SK-N-MC (cell line): ENCODE measurements at regions not wholly inside any gene's neighbourhood (a gene's known extent, or its start where the extent isn't known, plus 50 kb on each side); places are given as distances from the start of the nearest gene placed in this dataset.
A peak's percentile ranks its signal among the peaks of the same experiment; 100 is the strongest.
"Not testable (repeated sequence)": the region's sequence is repeated elsewhere in the genome, so short reads cannot be mapped to it uniquely, and the experiment has no call there.

Source experiments
- DNase-seq: peaks from one replicate; pipeline ENCODE4 v3.0.0-alpha.2; 2011; ENCODE audit warnings: low read depth, low spot score
- H3K27ac ChIP-seq: fragments of 200-600 bp; sonication (generic); 2 replicates; pipeline ENCODE4 v1.5.1; 2016; ENCODE audit warnings: mixed run types
- H3K36me3 ChIP-seq: fragments of 200-600 bp; sonication (generic); 2 replicates; pipeline ENCODE4 v1.6.1; 2017; ENCODE audit warnings: antibody characterized with exemption, low read length, mixed read lengths; ENCODE audit not compliant: insufficient read depth
- H3K4me3 ChIP-seq: fragments of 200-600 bp; sonication (generic); 2 replicates; pipeline ENCODE4 v1.5.1; 2016
- H3K9ac ChIP-seq: fragments of 200-600 bp; sonication (generic); 2 replicates; pipeline ENCODE4 v1.8.0; 2017; ENCODE audit warnings: mixed run types, mixed read lengths; ENCODE audit not compliant: insufficient read length
- H3K9me3 ChIP-seq: fragments of 200-600 bp; sonication (generic); 2 replicates; pipeline ENCODE4 v1.6.1; 2017; ENCODE audit warnings: low read depth, mild to moderate bottlenecking, antibody characterized with exemption, low read length, moderate library complexity, mixed read lengths
- EZH2 ChIP-seq: fragments of 200-600 bp; sonication (generic); IDR thresholded peaks from one replicate; pipeline ENCODE4 v1.6.1; 2017; ENCODE audit warnings: antibody characterized with exemption
- FOXP2 ChIP-seq: optimal IDR thresholded peaks from 2 replicates; pipeline ENCODE3; 2011; ENCODE audit warnings: mild to moderate bottlenecking, moderate library complexity; ENCODE audit not compliant: insufficient read depth; ENCODE audit errors: extremely low read length, control extremely low read depth
- POLR2AphosphoS5 ChIP-seq: IDR thresholded peaks from 2 replicates; pipeline ENCODE4 v1.6.1; 2012; ENCODE audit warnings: mild to moderate bottlenecking, low read depth, low read length, borderline replicate concordance

GRCh38 chr6:28794175-28795002 is 129.4 kb downstream of the TRIM27 start:
- Histone ChIP-seq H3K9me3 (no peaks in the 10 kb centered on the region), H3K9ac (peak overlapping the region; percentile 57), H3K4me3 (peak overlapping the region; percentile 77), H3K36me3 (no peaks in the 10 kb centered on the region), H3K27ac (no peak overlapping the region)
- no peak for TF ChIP-seq FOXP2
- TF ChIP-seq EZH2, result no peak
- TF ChIP-seq POLR2AphosphoS5, result no peak
- DNase-seq, result no peak

GRCh38 chr6:28800647-28801046 is 123.1 kb downstream of the TRIM27 start:
- not testable (repeated sequence) for H3K9ac ChIP-seq, H3K4me3 ChIP-seq, H3K9me3 ChIP-seq, DNase-seq, H3K27ac ChIP-seq, H3K36me3 ChIP-seq

GRCh38 chr6:28802417-28803336 is 121.1 kb downstream of the TRIM27 start:
- peak overlapping the region; percentile 69 for H3K27ac ChIP-seq
- H3K4me3 ChIP-seq, result peak overlapping the region; percentile 78
- peak; percentile 85 for DNase-seq
- no peak for TF ChIP-seq FOXP2
- TF ChIP-seq POLR2AphosphoS5, result no peak
- H3K9ac ChIP-seq, result peak overlapping the region; percentile 52
- no peaks in the 10 kb centered on the region for H3K9me3 ChIP-seq
- H3K36me3 ChIP-seq, result no peaks in the 10 kb centered on the region

GRCh38 chr6:28803337-28803709 is 120.5 kb downstream of the TRIM27 start:
- Histone ChIP-seq H3K4me3 (peak overlapping the region; percentile 78), H3K36me3 (no peaks in the 10 kb centered on the region), H3K9me3 (no peaks in the 10 kb centered on the region), H3K27ac (peak overlapping the region; percentile 69), H3K9ac (peak overlapping the region; percentile 52)
- no peak for TF ChIP-seq POLR2AphosphoS5
- no peak for TF ChIP-seq EZH2
- no peak for DNase-seq

- no peak for TF ChIP-seq FOXP2
- Histone ChIP-seq H3K27ac (no peak overlapping the region), H3K4me3 (peak overlapping the region; percentile 89)
Measured at GRCh38 chr6:28807682-28808280, 116.0 kb downstream of the TRIM27 start.

GRCh38 chr6:28808383-28808782 is 115.4 kb downstream of the TRIM27 start:
- Histone ChIP-seq H3K27ac (no peak overlapping the region), H3K9me3 (no peaks in the 10 kb centered on the region), H3K36me3 (no peaks in the 10 kb centered on the region), H3K9ac (peak overlapping the region; percentile 38), H3K4me3 (peak overlapping the region; percentile 89)
- no peak for DNase-seq
- TF ChIP-seq FOXP2 (no peak), POLR2AphosphoS5 (no peak), EZH2 (no peak)

More at GRCh38 chr6:28807682-28808280, 116.0 kb downstream of the TRIM27 start:
- DNase-seq, result no peak
- Histone ChIP-seq H3K9ac (peak overlapping the region; percentile 38), H3K9me3 (no peaks in the 10 kb centered on the region), H3K36me3 (no peaks in the 10 kb centered on the region)

GRCh38 chr6:28809947-28810658 is 113.7 kb downstream of the TRIM27 start:
- H3K9me3 ChIP-seq, result no peaks in the 10 kb centered on the region
- H3K4me3 ChIP-seq, result peak overlapping the region; percentile 92
- peak overlapping the region; percentile 2 for H3K9ac ChIP-seq
- H3K36me3 ChIP-seq, result no peaks in the 10 kb centered on the region
- DNase-seq, result no peak
- no peak for TF ChIP-seq EZH2
- TF ChIP-seq POLR2AphosphoS5, result no peak
- no peak for TF ChIP-seq FOXP2
- no peak overlapping the region for H3K27ac ChIP-seq

DNA sequence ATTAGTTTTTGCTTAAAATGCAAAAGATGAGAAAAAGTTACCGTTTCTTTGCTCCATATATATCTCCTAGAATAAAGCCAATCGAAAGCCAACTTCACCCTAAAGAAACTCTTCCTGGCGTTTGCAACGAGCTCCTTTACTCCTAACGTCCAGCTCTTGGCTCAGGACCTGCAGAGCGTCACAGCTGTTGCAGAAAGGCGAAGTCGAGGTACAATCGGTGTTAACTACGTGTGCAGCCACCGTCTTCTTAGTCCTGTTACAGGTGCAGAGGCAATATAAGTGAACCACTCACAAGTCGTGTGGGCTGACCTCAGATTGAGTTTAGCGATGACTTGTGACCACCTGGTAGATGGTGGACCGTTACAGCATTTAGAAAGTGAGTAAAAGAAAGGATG is 113.1 kb downstream of the TRIM27 start:
- H3K36me3 ChIP-seq, result no peaks in the 10 kb centered on the region
- TF ChIP-seq EZH2 (no peak), FOXP2 (no peak), POLR2AphosphoS5 (no peak)
- H3K4me3 ChIP-seq, result peak overlapping the region; percentile 92
- H3K27ac ChIP-seq, result no peak overlapping the region
- no peak for DNase-seq
- peak overlapping the region; percentile 2 for H3K9ac ChIP-seq
- no peaks in the 10 kb centered on the region for H3K9me3 ChIP-seq
